Putamen (tissue), 1 donor: ENCODE measurements at regions not wholly inside any gene's neighbourhood (a gene's known extent, or its start where the extent isn't known, plus 50 kb on each side); places are given as distances from the start of the nearest gene placed in this dataset.
"Not testable (repeated sequence)": the region's sequence is repeated elsewhere in the genome, so short reads cannot be mapped to it uniquely, and the experiment has no call there.

Experiments
- DNase-seq: peaks from one replicate; pipeline ENCODE4 v3.0.0-alpha.2; 2016; ENCODE audit warnings: low spot score

GRCh38 chr3:159872374-159873109 lies 116.1 kb upstream of the IL12A start:
- no peak for DNase-seq

GRCh38 chr3:159875116-159875515 lies 113.5 kb upstream of the IL12A start:
- no peak for DNase-seq

GRCh38 chr3:159877924-159878323 lies 110.7 kb upstream of the IL12A start:
- DNase-seq = no peak

GRCh38 chr3:159879146-159879545 lies 109.5 kb upstream of the IL12A start:
- DNase-seq = no peak

- no peak for DNase-seq
Measured at GRCh38 chr3:159879598-159879997, 109.0 kb upstream of the IL12A start.

GRCh38 chr3:159881208-159881607 lies 107.4 kb upstream of the IL12A start:
- DNase-seq = no peak

GRCh38 chr3:159881828-159882309 lies 106.8 kb upstream of the IL12A start:
- no peak for DNase-seq

- DNase-seq = peak; percentile 70
Measured at GRCh38 chr3:159882367-159882766, 106.3 kb upstream of the IL12A start.

GRCh38 chr3:159882790-159883779 lies 105.5 kb upstream of the IL12A start:
- no peak for DNase-seq

- no peak for DNase-seq
Measured at GRCh38 chr3:159884661-159885402, 103.8 kb upstream of the IL12A start.

- no peak for DNase-seq
Measured at GRCh38 chr3:159886050-159886449, 102.6 kb upstream of the IL12A start.

GRCh38 chr3:159886530-159886929 lies 102.1 kb upstream of the IL12A start:
- not testable (repeated sequence) for DNase-seq

GRCh38 chr3:159887168-159887567 lies 101.5 kb upstream of the IL12A start:
- DNase-seq = no peak

GRCh38 chr3:159887911-159888310 lies 100.7 kb upstream of the IL12A start:
- DNase-seq = no peak

GRCh38 chr3:159892171-159892795 lies 96.4 kb upstream of the IL12A start:
- DNase-seq = no peak

GRCh38 chr3:159892801-159893200 lies 95.8 kb upstream of the IL12A start:
- no peak for DNase-seq

GRCh38 chr3:159894386-159894785 lies 94.2 kb upstream of the IL12A start:
- DNase-seq = peak; percentile 77

- no peak for DNase-seq
Measured at GRCh38 chr3:159895430-159895829, 93.2 kb upstream of the IL12A start.

GRCh38 chr3:159896543-159896942 lies 92.1 kb upstream of the IL12A start:
- DNase-seq = no peak

GRCh38 chr3:159897331-159898075 lies 91.1 kb upstream of the IL12A start:
- DNase-seq = no peak

GRCh38 chr3:159898147-159898546 lies 90.5 kb upstream of the IL12A start:
- no peak for DNase-seq
